ENCODE measurements at regions not wholly inside any gene's neighbourhood (a gene's known extent, or its start where the extent isn't known, plus 50 kb on each side); places are given as distances from the start of the nearest gene placed in this dataset.

DNA sequence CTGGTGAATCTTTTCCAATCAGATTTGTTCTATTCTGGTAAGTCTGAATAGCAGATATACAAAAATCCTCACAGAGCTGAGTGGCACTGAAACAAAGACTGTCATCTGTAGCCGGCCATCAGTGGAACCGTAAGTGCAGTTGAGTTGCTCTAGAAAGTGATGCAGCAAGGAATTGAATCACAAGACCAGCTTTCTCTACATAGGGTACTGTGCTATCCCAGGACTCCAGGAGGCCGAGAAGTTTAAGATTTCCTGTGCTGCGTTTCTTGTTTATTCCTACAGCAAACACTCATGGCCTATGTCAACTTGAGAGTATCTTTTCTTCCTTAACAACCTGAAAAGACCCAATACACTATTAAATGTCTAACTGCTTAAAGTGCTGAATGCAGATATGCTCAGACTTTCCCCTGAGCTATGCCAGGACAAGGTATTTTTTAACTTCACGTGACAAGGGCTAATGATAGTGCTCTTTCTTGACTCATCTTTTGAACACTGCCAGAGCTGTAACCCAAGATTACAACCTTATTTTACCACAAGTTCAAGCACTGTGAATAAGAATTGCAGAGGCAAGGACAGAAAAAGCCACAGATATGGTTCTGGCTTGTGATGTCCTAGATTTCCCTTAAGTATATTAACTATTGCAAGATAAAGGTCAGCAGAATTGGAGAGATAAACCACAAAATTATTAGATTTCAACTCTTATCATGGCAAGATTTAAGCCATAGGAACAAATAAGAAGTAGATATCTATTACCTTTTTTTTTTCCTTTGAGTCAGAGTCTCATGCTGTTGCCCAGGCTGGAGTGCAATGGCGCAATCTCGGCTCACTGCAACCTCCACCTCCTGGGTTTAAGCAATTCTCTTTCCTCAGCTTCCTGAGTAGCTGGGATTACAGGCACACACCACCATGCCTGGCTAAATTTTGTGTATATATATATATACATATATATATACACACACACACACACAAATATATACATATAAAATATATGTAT lies 71.6 kb downstream of the GJA1 start (continued):
- TF ChIP-seq HINFP (tag; conservative IDR thresholded peaks at IDR 0.05; ENCODE audit: low read depth), result no peak
- no peak for TF ChIP-seq TOE1 (IDR thresholded peaks at IDR 0.05; ENCODE audit: borderline replicate concordance)
- no peak for TF ChIP-seq TOE1 (CRISPR knock-in tag; IDR thresholded peaks at IDR 0.05; ENCODE audit: borderline replicate concordance, low read depth)
- TF ChIP-seq ZNF431 (CRISPR knock-in tag; IDR thresholded peaks at IDR 0.05), result no peak
- no peak for TF ChIP-seq CBX1 (IDR thresholded peaks at IDR 0.05; ENCODE audit: low read depth)
- TF ChIP-seq KDM5B (IDR thresholded peaks at IDR 0.05; ENCODE audit: insufficient replicate concordance, low read depth, low read length), result no peak

GRCh38 chr6:121510568-121511177 lies 75.2 kb downstream of the GJA1 start:
- in situ Hi-C loops (cut with MboI) (no loop called here), intact Hi-C loops (cut with micrococcal nuclease) (no loop called here)
- no peaks in the 10 kb centered on the region for H3K9me3 ChIP-seq (replicated peaks; ENCODE audit: control insufficient read depth, insufficient read depth, low read depth, low read length)
- CTCF ChIA-PET (ENCODE audit: low intra/inter-chr PET ratio), result no interaction called here
- no peaks in the 10 kb centered on the region for H3K79me2 ChIP-seq (ENCODE audit: control insufficient read depth, insufficient read depth, low read length)
- H3K4me1 ChIP-seq (replicated peaks in 1 of 2; ENCODE audit: control insufficient read depth in 2 of 2, insufficient read depth in 2 of 2, low read length in 2 of 2), result no peaks in the 10 kb centered on the region
- no peaks in the 10 kb centered on the region for H3K36me3 ChIP-seq (ENCODE audit: control insufficient read depth, insufficient read depth, low read length)
- POLR2A ChIA-PET, result no interaction called here
- no peak overlapping the region for H3K4me3 ChIP-seq
- no peak for ATAC-seq
- no peak for DNase-seq (ENCODE audit: extremely low read depth in 1 of 4, low spot score in 3 of 4)
- no peak overlapping the region for H2AFZ ChIP-seq (ENCODE audit: low read depth, low read length)
- FAIRE-seq, result no peak
- H3K9me1 ChIP-seq (ENCODE audit: control insufficient read depth, insufficient read depth, low read length), result no peaks in the 10 kb centered on the region
- no peaks in the 10 kb centered on the region for H4K20me1 ChIP-seq (replicated peaks; ENCODE audit: control insufficient read depth, insufficient read depth, low read length)
- no peak for TF ChIP-seq ZNF398 (CRISPR knock-in tag; IDR thresholded peaks at IDR 0.05)
- TF ChIP-seq, protein P1, sequence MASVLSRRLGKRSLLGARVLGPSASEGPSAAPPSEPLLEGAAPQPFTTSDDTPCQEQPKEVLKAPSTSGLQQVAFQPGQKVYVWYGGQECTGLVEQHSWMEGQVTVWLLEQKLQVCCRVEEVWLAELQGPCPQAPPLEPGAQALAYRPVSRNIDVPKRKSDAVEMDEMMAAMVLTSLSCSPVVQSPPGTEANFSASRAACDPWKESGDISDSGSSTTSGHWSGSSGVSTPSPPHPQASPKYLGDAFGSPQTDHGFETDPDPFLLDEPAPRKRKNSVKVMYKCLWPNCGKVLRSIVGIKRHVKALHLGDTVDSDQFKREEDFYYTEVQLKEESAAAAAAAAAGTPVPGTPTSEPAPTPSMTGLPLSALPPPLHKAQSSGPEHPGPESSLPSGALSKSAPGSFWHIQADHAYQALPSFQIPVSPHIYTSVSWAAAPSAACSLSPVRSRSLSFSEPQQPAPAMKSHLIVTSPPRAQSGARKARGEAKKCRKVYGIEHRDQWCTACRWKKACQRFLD (CRISPR knock-in tag; IDR thresholded peaks at IDR 0.05), result no peak
- TF ChIP-seq ZNF507 (tag; conservative IDR thresholded peaks at IDR 0.05), result no peak
- TF ChIP-seq GATAD2A (IDR thresholded peaks at IDR 0.05), result no peak
- no peak for TF ChIP-seq NCOR1 (IDR thresholded peaks at IDR 0.05)
- no peak for TF ChIP-seq RAD21 (CRISPR knock-in tag; conservative IDR thresholded peaks at IDR 0.05 in 1 of 2, IDR thresholded peaks at IDR 0.05 in 1 of 2)
- no peak for TF ChIP-seq CBX1 (IDR thresholded peaks at IDR 0.05; ENCODE audit: low read depth)
- no peak for TF ChIP-seq BRD4 (IDR thresholded peaks at IDR 0.05)
- no peak for TF ChIP-seq ZNF175 (CRISPR knock-in tag; IDR thresholded peaks at IDR 0.05; ENCODE audit: low read depth)
- no peaks in the 10 kb centered on the region for H3K27me3 ChIP-seq (ENCODE audit: control insufficient read depth in 2 of 2, insufficient read depth in 2 of 2, low read length in 2 of 2)
- no peak overlapping the region for H3K4me2 ChIP-seq (ENCODE audit: insufficient read depth, low read length)
- WGBS (ENCODE audit: insufficient coverage, low coverage, missing lambda C conversion rate), result 3% methylated on average over 7 of the region's 8 CpGs
- H3K27ac ChIP-seq (ENCODE audit: extremely low read depth, low read depth, low read length), result no peak overlapping the region
- no TSS peak for BruUV-seq (replicated peaks)
- no peak overlapping the region for H3K9ac ChIP-seq (ENCODE audit: insufficient read depth in 1 of 2, low read depth in 2 of 2, low read length in 2 of 2)

Data from K562 (cell line).